SK-N-SH (cell line): ENCODE measurements at regions not wholly inside any gene's neighbourhood (a gene's known extent, or its start where the extent isn't known, plus 50 kb on each side); places are given as distances from the start of the nearest gene placed in this dataset.

Source experiments
- CTCF ChIA-PET: fragments of 300-600, 350-600 bp; formaldehyde crosslinking; extraction: SDS; loops from one replicate; lab custom pipeline; 2021; lab: Yijun Ruan, JAX
- POLR2A ChIA-PET: fragments of 350-600 bp; sonication (Branson Sonifier 250); formaldehyde crosslinking; extraction: SDS; loops from one replicate; lab custom pipeline; 2020; ENCODE audit warnings: antibody characterized with exemption, inconsistent platforms; lab: Yijun Ruan, JAX
- DNase-seq: peaks from one replicate; pipeline ENCODE4 v3.0.0; 2012
- H2AFZ ChIP-seq: fragments of 200-600 bp; sonication (generic); 2 replicates; pipeline ENCODE4 v1.8.1; 2016; ENCODE audit warnings: antibody characterized with exemption, mild to moderate bottlenecking, low read depth
- H3F3A ChIP-seq: fragments of 200-600 bp; sonication (generic); replicated peaks from 2 replicates; pipeline ENCODE3; 2016; ENCODE audit warnings: antibody characterized with exemption, mild to moderate bottlenecking; ENCODE audit not compliant: insufficient read depth
- H3K27ac ChIP-seq, 2 experiments: fragments of 200-500 bp in 1 of 2; fragments of 200-600 bp in 1 of 2; sonication (Bioruptor generic) in 1 of 2; sonication (generic), shearing (Covaris generic) in 1 of 2; 2 replicates each; pipeline versions ENCODE4 v1.5.1 to v1.6.1; 2014 to 2016; ENCODE audit warnings: low read depth in 2 of 2, inconsistent platforms in 1 of 2, low read length in 1 of 2, mild to moderate bottlenecking in 1 of 2, mixed read lengths in 1 of 2
- H3K27me3 ChIP-seq: fragments of 200-600 bp; sonication (generic), shearing (Covaris generic); 2 replicates; pipeline ENCODE4 v1.6.1; 2016; ENCODE audit warnings: mixed run types; ENCODE audit not compliant: insufficient read depth
- H3K36me3 ChIP-seq, 2 experiments: fragments of 200-500 bp in 1 of 2; fragments of 200-600 bp in 1 of 2; sonication (Bioruptor generic) in 1 of 2; sonication (generic) in 1 of 2; replicated peaks in 1 of 2; 2 replicates each; pipeline versions ENCODE3 to v1.5.1; 2014 to 2016; ENCODE audit warnings: low read length in 1 of 2, mild to moderate bottlenecking in 1 of 2; ENCODE audit not compliant: insufficient read depth in 2 of 2, control insufficient read depth in 1 of 2
- H3K4me1 ChIP-seq, 2 experiments: fragments of 200-500 bp in 1 of 2; fragments of 200-600 bp in 1 of 2; sonication (Bioruptor generic) in 1 of 2; sonication (generic), shearing (Covaris generic) in 1 of 2; 2 replicates each; pipeline versions ENCODE4 v1.5.1 to v1.6.1; 2014 to 2016; ENCODE audit warnings: low read depth in 1 of 2, low read length in 1 of 2, mixed run types in 1 of 2; ENCODE audit not compliant: insufficient read depth in 2 of 2, control insufficient read depth in 1 of 2
- H3K4me2 ChIP-seq: fragments of 200-600 bp; sonication (generic), shearing (Covaris generic); 2 replicates; pipeline ENCODE4 v1.6.1; 2017; ENCODE audit warnings: mixed run types
- H3K4me3 ChIP-seq, 2 experiments: fragments of 200-500 bp in 1 of 2; fragments of 200-600 bp in 1 of 2; sonication (Bioruptor generic) in 1 of 2; sonication (generic), shearing (Covaris generic) in 1 of 2; 2 replicates each; pipeline versions ENCODE4 v1.5.1 to v1.8.1; 2014 to 2016; ENCODE audit warnings: low read depth in 2 of 2, inconsistent platforms in 1 of 2, low read length in 1 of 2, mild to moderate bottlenecking in 1 of 2, mixed read lengths in 1 of 2, moderate library complexity in 1 of 2
- H3K79me2 ChIP-seq: fragments of 200-600 bp; sonication (generic); 2 replicates; pipeline ENCODE4 v1.8.1; 2017; ENCODE audit warnings: mild to moderate bottlenecking; ENCODE audit not compliant: insufficient read depth
- H3K9ac ChIP-seq: fragments of 200-600 bp; sonication (generic); 2 replicates; pipeline ENCODE4 v1.6.1; 2017; ENCODE audit warnings: mixed run types
- H3K9me2 ChIP-seq: fragments of 200-600 bp; sonication (generic); 2 replicates; pipeline ENCODE4 v1.6.1; 2017; ENCODE audit warnings: mixed run types
- H3K9me3 ChIP-seq: fragments of 200-600 bp; sonication (generic); 2 replicates; pipeline ENCODE4 v1.6.1; 2017; ENCODE audit warnings: mixed run types, mild to moderate bottlenecking, moderate library complexity
- H4K20me1 ChIP-seq: fragments of 200-600 bp; sonication (generic); 2 replicates; pipeline ENCODE4 v1.6.1; 2017; ENCODE audit warnings: mild to moderate bottlenecking, mixed run types; ENCODE audit not compliant: insufficient read depth
- CHD2 ChIP-seq: fragments of 150-350 bp; IDR thresholded peaks from 2 replicates; pipeline ENCODE4 v1.6.1; 2018; ENCODE audit warnings: low read length; ENCODE audit not compliant: partially characterized antibody
- ELF1 ChIP-seq: IDR thresholded peaks from 2 replicates; pipeline ENCODE4 v1.4.0; 2012
- EZH2phosphoT487 ChIP-seq: fragments of 200-600 bp; sonication (generic); IDR thresholded peaks from 2 replicates; pipeline ENCODE4 v1.6.1; 2017; ENCODE audit warnings: low read depth, mixed run types, mild to moderate bottlenecking, antibody characterized with exemption, moderate library complexity, borderline replicate concordance
- FOXM1 ChIP-seq: IDR thresholded peaks from 2 replicates; pipeline ENCODE4 v1.4.0; 2012; ENCODE audit warnings: low read depth, mild to moderate bottlenecking
- NFIC ChIP-seq: IDR thresholded peaks from 2 replicates; pipeline ENCODE4 v1.4.0; 2012; ENCODE audit warnings: borderline replicate concordance
- NRF1 ChIP-seq: IDR thresholded peaks from 2 replicates; pipeline ENCODE4 v1.6.1; 2012; ENCODE audit warnings: low read depth, mild to moderate bottlenecking, low read length
- PBX3 ChIP-seq: IDR thresholded peaks from 2 replicates; pipeline ENCODE4; 2012
- POLR2AphosphoS5 ChIP-seq: IDR thresholded peaks from 2 replicates; pipeline ENCODE4 v1.6.1; 2012; ENCODE audit warnings: low read depth, low read length
- RCOR1 ChIP-seq: fragments of 150-350 bp; IDR thresholded peaks from 2 replicates; pipeline ENCODE4 v1.6.1; 2017; ENCODE audit warnings: antibody characterized with exemption, low read length
- REST ChIP-seq: IDR thresholded peaks from 2 replicates; pipeline ENCODE4 v1.6.1; 2012; ENCODE audit warnings: mild to moderate bottlenecking, low read depth, low read length, moderate library complexity
- RFX5 ChIP-seq: IDR thresholded peaks from 2 replicates; pipeline ENCODE4 v1.6.1; 2012; ENCODE audit warnings: mild to moderate bottlenecking, improper control_type of control experiment, low read length
- TCF12 ChIP-seq: IDR thresholded peaks from 2 replicates; pipeline ENCODE4 v1.4.0; 2012
- WGBS: methylation state at CpG from one replicate; pipeline ENCODE4 v1.1.6; 2017; ENCODE audit warnings: low lambda C conversion rate; 5-methylcytosine and 5-hydroxymethylcytosine counted together
- TF ChIP-seq, protein P1 (sequence below): IDR thresholded peaks from 2 replicates; pipeline ENCODE4 v1.4.0; 2012; ENCODE audit warnings: low read depth, borderline replicate concordance
- TF ChIP-seq, protein P2 (sequence below): fragments of 150-350 bp; IDR thresholded peaks from 2 replicates; pipeline ENCODE4 v1.6.1; 2016; ENCODE audit warnings: mild to moderate bottlenecking, low read depth, low read length

- Histone ChIP-seq H3K79me2 (no peaks in the 10 kb centered on the region), H3K27me3 (peaks cover 13% of the 10 kb centered on the region), H3K9me2 (no peaks in the 10 kb centered on the region), H3K4me1 (no peaks in the 10 kb centered on the region), H3K9me3 (no peaks in the 10 kb centered on the region), H3K4me3 (no peak overlapping the region), H3K4me2 (no peak overlapping the region), H3K36me3 (no peaks in the 10 kb centered on the region), H3K27ac (no peak overlapping the region), H3K9ac (no peak overlapping the region), H3F3A (no peaks in the 10 kb centered on the region), H2AFZ (no peak overlapping the region), H4K20me1 (no peaks in the 10 kb centered on the region)
- WGBS = 59% methylated on average over 18 of the region's 23 CpGs
- POLR2A ChIA-PET = no interaction called here
- DNase-seq = no peak
- TF ChIP-seq, protein P1, sequence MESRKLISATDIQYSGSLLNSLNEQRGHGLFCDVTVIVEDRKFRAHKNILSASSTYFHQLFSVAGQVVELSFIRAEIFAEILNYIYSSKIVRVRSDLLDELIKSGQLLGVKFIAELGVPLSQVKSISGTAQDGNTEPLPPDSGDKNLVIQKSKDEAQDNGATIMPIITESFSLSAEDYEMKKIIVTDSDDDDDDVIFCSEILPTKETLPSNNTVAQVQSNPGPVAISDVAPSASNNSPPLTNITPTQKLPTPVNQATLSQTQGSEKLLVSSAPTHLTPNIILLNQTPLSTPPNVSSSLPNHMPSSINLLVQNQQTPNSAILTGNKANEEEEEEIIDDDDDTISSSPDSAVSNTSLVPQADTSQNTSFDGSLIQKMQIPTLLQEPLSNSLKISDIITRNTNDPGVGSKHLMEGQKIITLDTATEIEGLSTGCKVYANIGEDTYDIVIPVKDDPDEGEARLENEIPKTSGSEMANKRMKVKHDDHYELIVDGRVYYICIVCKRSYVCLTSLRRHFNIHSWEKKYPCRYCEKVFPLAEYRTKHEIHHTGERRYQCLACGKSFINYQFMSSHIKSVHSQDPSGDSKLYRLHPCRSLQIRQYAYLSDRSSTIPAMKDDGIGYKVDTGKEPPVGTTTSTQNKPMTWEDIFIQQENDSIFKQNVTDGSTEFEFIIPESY = no peak
- TF ChIP-seq ELF1 = no peak
- no peak for TF ChIP-seq TCF12
- no peak for TF ChIP-seq POLR2AphosphoS5
- TF ChIP-seq, protein P2, sequence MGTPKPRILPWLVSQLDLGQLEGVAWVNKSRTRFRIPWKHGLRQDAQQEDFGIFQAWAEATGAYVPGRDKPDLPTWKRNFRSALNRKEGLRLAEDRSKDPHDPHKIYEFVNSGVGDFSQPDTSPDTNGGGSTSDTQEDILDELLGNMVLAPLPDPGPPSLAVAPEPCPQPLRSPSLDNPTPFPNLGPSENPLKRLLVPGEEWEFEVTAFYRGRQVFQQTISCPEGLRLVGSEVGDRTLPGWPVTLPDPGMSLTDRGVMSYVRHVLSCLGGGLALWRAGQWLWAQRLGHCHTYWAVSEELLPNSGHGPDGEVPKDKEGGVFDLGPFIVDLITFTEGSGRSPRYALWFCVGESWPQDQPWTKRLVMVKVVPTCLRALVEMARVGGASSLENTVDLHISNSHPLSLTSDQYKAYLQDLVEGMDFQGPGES = no peak
- TF ChIP-seq REST = no peak
- TF ChIP-seq RCOR1 = no peak
- TF ChIP-seq RFX5 = no peak
- no peak for TF ChIP-seq EZH2phosphoT487
- TF ChIP-seq CHD2 = no peak
- no peak for TF ChIP-seq NRF1
- no peak for TF ChIP-seq NFIC
- no peak for TF ChIP-seq FOXM1
- no peak for TF ChIP-seq PBX3
- CTCF ChIA-PET = interaction anchor here (0.7 to 1.1 kb wide), 2 partner anchors 26 to 28 kb away, joined by 3 read pairs; no protein-coding TSS in a partner anchor
Observed at GRCh38 chr4:1538941-1539772, 132.9 kb upstream of the NKX1-1 start.
